COLO829 (cell line): ENCODE measurements at regions not wholly inside any gene's neighbourhood (a gene's known extent, or its start where the extent isn't known, plus 50 kb on each side); places are given as distances from the start of the nearest gene placed in this dataset.

ENCODE experiments used
- DNase-seq: peaks from one replicate; pipeline ENCODE4 v3.0.0; 2012; ENCODE audit warnings: low spot score

- no peak for DNase-seq
Measured at GRCh38 chr4:3343358-3343757, 50.5 kb downstream of the RGS12 start.

GRCh38 chr4:3344104-3344503 is 51.3 kb downstream of the RGS12 start:
- DNase-seq = no peak

- no peak for DNase-seq
Measured at GRCh38 chr4:3344596-3344995, 51.8 kb downstream of the RGS12 start.

GRCh38 chr4:3345384-3345783 is 52.6 kb downstream of the RGS12 start:
- no peak for DNase-seq

- peak; percentile 68 for DNase-seq
Measured at GRCh38 chr4:3346146-3346545, 53.3 kb downstream of the RGS12 start.

GRCh38 chr4:3347871-3348270 is 55.0 kb downstream of the RGS12 start:
- DNase-seq = no peak

- no peak for DNase-seq
Measured at GRCh38 chr4:3348621-3349020, 55.8 kb downstream of the RGS12 start.

GRCh38 chr4:3349116-3349515 is 56.3 kb downstream of the RGS12 start:
- no peak for DNase-seq

GRCh38 chr4:3351997-3352396 is 59.2 kb downstream of the RGS12 start:
- DNase-seq = no peak

GRCh38 chr4:3352505-3352904 is 59.7 kb downstream of the RGS12 start:
- no peak for DNase-seq

- no peak for DNase-seq
Measured at GRCh38 chr4:3352941-3353594, 60.2 kb downstream of the RGS12 start.

GRCh38 chr4:3353752-3354454 is 61.1 kb downstream of the RGS12 start:
- DNase-seq = no peak

GRCh38 chr4:3354455-3354811 is 61.6 kb downstream of the RGS12 start:
- no peak for DNase-seq

GRCh38 chr4:3355266-3355748 is 62.5 kb downstream of the RGS12 start:
- no peak for DNase-seq

GRCh38 chr4:3358656-3359055 is 65.8 kb downstream of the RGS12 start:
- DNase-seq = no peak

GRCh38 chr4:3360777-3361176 is 68.0 kb downstream of the RGS12 start:
- DNase-seq = no peak

GRCh38 chr4:3361406-3361805 is 68.6 kb downstream of the RGS12 start:
- no peak for DNase-seq

- no peak for DNase-seq
Measured at GRCh38 chr4:3361896-3362295, 69.1 kb downstream of the RGS12 start.

GRCh38 chr4:3362431-3363287 is 69.8 kb downstream of the RGS12 start:
- no peak for DNase-seq

- DNase-seq = no peak
Measured at GRCh38 chr4:3363411-3364141, 70.8 kb downstream of the RGS12 start.

- no peak for DNase-seq
Measured at GRCh38 chr4:3364199-3364598, 71.4 kb downstream of the RGS12 start.

- DNase-seq = no peak
Measured at GRCh38 chr4:3364634-3365314, 72.0 kb downstream of the RGS12 start.
